ENCODE measurements at regions not wholly inside any gene's neighbourhood (a gene's known extent, or its start where the extent isn't known, plus 50 kb on each side); places are given as distances from the start of the nearest gene placed in this dataset.

GRCh38 chr17:72315122-72315913 lies 194.5 kb downstream of the SOX9 start:
- TF ChIP-seq CTCF (IDR thresholded peaks at IDR 0.05; ENCODE audit: low read depth, low read length): no peak
- in situ Hi-C loops (cut with HindIII; ENCODE audit: low sequenced_read_pairs): no loop called here
- no peak for DNase-seq (ENCODE audit: low read depth, low spot score)
- no peak overlapping the region for H3K4me3 ChIP-seq (ENCODE audit: low read depth, low read length)

DNA sequence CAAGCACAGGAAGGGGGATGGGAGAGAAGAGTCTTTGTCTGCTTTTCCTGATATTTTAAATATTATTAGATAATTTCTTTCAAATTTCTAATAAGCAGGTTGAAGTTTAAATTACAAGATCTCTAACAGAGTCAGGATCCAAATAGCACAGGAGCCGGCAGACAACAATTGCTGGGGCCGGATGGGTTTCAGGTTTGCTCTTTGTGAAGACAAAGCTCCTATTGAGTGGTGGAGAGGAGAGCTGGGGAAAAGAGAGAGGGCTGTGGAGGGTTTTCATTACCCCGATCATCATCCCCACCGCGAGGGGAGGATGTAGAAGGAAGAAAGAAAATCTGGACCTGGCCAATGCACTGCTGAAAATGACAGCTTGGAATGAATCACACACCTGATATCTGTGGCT lies 197.3 kb downstream of the SOX9 start:
- no peak for DNase-seq (ENCODE audit: low read depth, low spot score)
- in situ Hi-C loops (cut with HindIII; ENCODE audit: low sequenced_read_pairs): no loop called here
- TF ChIP-seq CTCF (IDR thresholded peaks at IDR 0.05; ENCODE audit: low read depth, low read length): no peak
- no peak overlapping the region for H3K4me3 ChIP-seq (ENCODE audit: low read depth, low read length)

DNA sequence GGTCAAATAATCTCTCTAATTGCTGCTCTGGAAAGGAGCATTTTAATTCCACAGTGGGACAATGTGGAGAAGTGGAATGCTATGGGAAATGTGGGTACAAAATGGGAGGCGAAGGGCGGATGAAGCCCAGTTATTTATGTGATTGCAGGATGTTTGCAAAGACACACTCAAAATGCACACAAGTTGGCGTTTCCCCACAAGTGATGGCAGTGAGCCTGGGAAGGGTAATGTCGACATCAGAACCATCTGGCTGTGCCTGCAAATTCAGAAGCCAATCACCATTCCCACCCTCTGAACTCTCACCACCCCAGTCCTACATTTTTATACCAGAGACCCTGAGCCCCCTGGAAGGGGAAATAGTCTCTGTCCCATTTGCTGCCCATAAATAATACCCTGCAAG lies 201.1 kb downstream of the SOX9 start:
- no peak for DNase-seq (ENCODE audit: low read depth, low spot score)
- TF ChIP-seq CTCF (IDR thresholded peaks at IDR 0.05; ENCODE audit: low read depth, low read length): no peak
- no peak overlapping the region for H3K4me3 ChIP-seq (ENCODE audit: low read depth, low read length)
- in situ Hi-C loops (cut with HindIII; ENCODE audit: low sequenced_read_pairs): no loop called here

DNA sequence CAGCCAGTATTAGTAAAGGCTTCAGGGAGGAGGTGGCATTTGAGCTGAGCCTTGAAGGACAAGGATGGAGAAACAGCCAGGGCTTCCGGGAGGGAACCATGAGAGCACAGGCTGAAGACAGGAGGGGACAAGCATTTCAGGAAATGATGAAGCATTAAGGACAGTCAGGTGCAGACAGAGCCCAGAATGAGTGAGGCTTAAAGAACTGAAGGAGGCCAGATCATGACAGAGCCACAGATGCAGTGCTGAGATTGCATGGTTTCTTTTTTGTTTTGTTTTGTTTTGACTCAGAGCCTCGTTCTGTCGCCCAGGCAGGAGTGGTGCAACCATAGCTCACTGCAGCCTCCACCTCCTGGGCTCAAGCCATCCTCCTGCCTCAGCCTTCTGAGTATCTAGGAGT lies 211.5 kb downstream of the SOX9 start:
- no peak for TF ChIP-seq CTCF (IDR thresholded peaks at IDR 0.05; ENCODE audit: low read depth, low read length)
- in situ Hi-C loops (cut with HindIII; ENCODE audit: low sequenced_read_pairs): no loop called here
- H3K4me3 ChIP-seq (ENCODE audit: low read depth, low read length): no peak overlapping the region
- no peak for DNase-seq (ENCODE audit: low read depth, low spot score)

GRCh38 chr17:72333570-72333969 lies 212.8 kb downstream of the SOX9 start:
- DNase-seq (ENCODE audit: low read depth, low spot score): no peak
- in situ Hi-C loops (cut with HindIII; ENCODE audit: low sequenced_read_pairs): no loop called here
- no peak for TF ChIP-seq CTCF (IDR thresholded peaks at IDR 0.05; ENCODE audit: low read depth, low read length)
- no peak overlapping the region for H3K4me3 ChIP-seq (ENCODE audit: low read depth, low read length)

GRCh38 chr17:72334205-72334604 lies 213.4 kb downstream of the SOX9 start:
- in situ Hi-C loops (cut with HindIII; ENCODE audit: low sequenced_read_pairs): no loop called here
- TF ChIP-seq CTCF (IDR thresholded peaks at IDR 0.05; ENCODE audit: low read depth, low read length): peak; percentile 19
- DNase-seq (ENCODE audit: low read depth, low spot score): no peak
- H3K4me3 ChIP-seq (ENCODE audit: low read depth, low read length): no peak overlapping the region
